ENCODE measurements at regions not wholly inside any gene's neighbourhood (a gene's known extent, or its start where the extent isn't known, plus 50 kb on each side); places are given as distances from the start of the nearest gene placed in this dataset.

DNA sequence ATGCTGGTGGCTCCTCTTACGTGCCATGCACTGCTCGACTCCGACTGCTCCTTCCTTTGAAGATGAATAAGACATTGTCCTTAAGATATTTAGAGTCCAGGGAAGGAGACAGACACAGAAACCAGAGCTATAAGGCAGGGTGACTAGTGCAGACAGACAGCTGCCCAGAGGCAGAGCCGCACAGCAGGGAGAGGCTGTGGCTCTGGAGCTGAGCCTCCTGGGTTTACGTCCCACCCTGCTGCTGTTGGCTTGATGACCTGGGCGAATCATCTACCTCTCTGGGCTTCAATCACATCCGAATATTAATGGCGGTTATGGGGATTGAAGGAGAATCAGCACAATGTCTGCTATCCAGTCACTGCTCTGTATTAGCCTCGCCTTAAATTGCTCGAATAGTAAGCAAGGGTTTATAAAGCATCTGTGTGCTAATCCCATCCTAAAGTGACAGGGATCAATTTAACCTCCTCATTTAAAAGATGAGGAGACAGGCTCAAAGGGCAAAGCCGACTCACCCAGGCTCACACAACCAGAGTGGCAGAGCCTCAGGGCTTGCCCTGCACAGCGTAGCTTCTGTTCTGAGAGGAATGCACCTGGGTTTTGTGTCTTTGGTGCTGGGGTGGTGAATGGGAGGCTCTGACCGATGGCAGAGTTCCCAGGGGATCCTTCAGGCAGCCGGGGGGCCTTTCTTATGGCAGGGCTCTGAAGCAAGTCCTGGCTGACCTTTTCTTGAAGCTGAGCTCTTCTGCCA is 284.1 kb downstream of the MYCN start (continued):
- TF ChIP-seq, protein P1, sequence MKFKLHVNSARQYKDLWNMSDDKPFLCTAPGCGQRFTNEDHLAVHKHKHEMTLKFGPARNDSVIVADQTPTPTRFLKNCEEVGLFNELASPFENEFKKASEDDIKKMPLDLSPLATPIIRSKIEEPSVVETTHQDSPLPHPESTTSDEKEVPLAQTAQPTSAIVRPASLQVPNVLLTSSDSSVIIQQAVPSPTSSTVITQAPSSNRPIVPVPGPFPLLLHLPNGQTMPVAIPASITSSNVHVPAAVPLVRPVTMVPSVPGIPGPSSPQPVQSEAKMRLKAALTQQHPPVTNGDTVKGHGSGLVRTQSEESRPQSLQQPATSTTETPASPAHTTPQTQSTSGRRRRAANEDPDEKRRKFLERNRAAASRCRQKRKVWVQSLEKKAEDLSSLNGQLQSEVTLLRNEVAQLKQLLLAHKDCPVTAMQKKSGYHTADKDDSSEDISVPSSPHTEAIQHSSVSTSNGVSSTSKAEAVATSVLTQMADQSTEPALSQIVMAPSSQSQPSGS (IDR thresholded peaks at IDR 0.05; ENCODE audit: low read length): no peak
- TF ChIP-seq, protein P2, sequence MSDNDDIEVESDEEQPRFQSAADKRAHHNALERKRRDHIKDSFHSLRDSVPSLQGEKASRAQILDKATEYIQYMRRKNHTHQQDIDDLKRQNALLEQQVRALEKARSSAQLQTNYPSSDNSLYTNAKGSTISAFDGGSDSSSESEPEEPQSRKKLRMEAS (IDR thresholded peaks at IDR 0.05): no peak

All from H1 (cell line).